HepG2 (cell line): ENCODE measurements at regions not wholly inside any gene's neighbourhood (a gene's known extent, or its start where the extent isn't known, plus 50 kb on each side); places are given as distances from the start of the nearest gene placed in this dataset.

Experiments used
- ATAC-seq: fragments of 200-7000 bp; cut with Tn5 transposase; 3 replicates; pipeline ENCODE4 v1.9.1; 2020; ENCODE audit warnings: mild to moderate bottlenecking, moderate library complexity
- BruUV-seq: library from RNA; stranded (reverse); fragments of 400-500 nt; replicated peaks from 2 replicates; lab custom pipeline; 2021; lab: Mats Ljungman, UMichigan
- CTCF ChIA-PET: fragments of 300-600 bp; formaldehyde crosslinking; extraction: SDS; loops from one replicate; lab custom pipeline; 2021; ENCODE audit warnings: low total read pairs, inconsistent platforms, low intra/inter-chr PET ratio; lab: Yijun Ruan, JAX
- POLR2A ChIA-PET: fragments of 350-600 bp; sonication (Branson Sonifier 250); formaldehyde crosslinking; loops from one replicate; lab custom pipeline; 2020; ENCODE audit warnings: antibody characterized with exemption, inconsistent platforms; lab: Yijun Ruan, JAX
- DNase-seq: peaks from one replicate; pipeline ENCODE4 v3.0.0-alpha.2; 2015; ENCODE audit warnings: low spot score
- FAIRE-seq: peaks from 3 replicates; lab custom pipeline; 2011; peaks lifted over from hg19 to GRCh38; lab: Jason Lieb, UNC
- H2AFZ ChIP-seq: one replicate; pipeline ENCODE4 v1.6.1; 2011; ENCODE audit warnings: low read length, inconsistent platforms
- H3K27ac ChIP-seq: fragments of 300-600 bp; 3 replicates; pipeline ENCODE4 v1.8.0; 2011; ENCODE audit warnings: mixed run types, mild to moderate bottlenecking, mixed read lengths, low read length, inconsistent platforms; ENCODE audit not compliant: insufficient read depth; ENCODE audit errors: extremely low read length
- H3K27me3 ChIP-seq, 2 experiments: fragments of 200-600 bp in 1 of 2; 2 replicates in 1 of 2; 3 replicates in 1 of 2; pipeline versions ENCODE4 v1.6.0 to v1.8.0; 2011; ENCODE audit warnings: low read length in 2 of 2, mild to moderate bottlenecking in 2 of 2, moderate library complexity in 2 of 2, inconsistent platforms in 1 of 2; ENCODE audit not compliant: insufficient read depth in 2 of 2, control insufficient read depth in 1 of 2
- H3K36me3 ChIP-seq, 2 experiments: fragments of 200-600 bp in 1 of 2; replicated peaks in 1 of 2; 2 replicates in 1 of 2; 3 replicates in 1 of 2; pipeline versions ENCODE4 v1.5.1 to v1.8.0; 2011; ENCODE audit warnings: low read length in 2 of 2, inconsistent platforms in 1 of 2; ENCODE audit not compliant: insufficient read depth in 2 of 2, control insufficient read depth in 1 of 2
- H3K4me1 ChIP-seq: 2 replicates; pipeline ENCODE4 v1.5.1; 2012; ENCODE audit warnings: low read length, inconsistent platforms; ENCODE audit not compliant: insufficient read depth
- H3K4me2 ChIP-seq: 2 replicates; pipeline ENCODE4 v1.6.0; 2011; ENCODE audit warnings: low read depth, low read length, inconsistent platforms
- H3K4me3 ChIP-seq, 3 experiments: fragments of 200-600 bp in 1 of 3; sonication (generic), shearing (Covaris generic) in 1 of 3; replicated peaks in 1 of 3; 2 replicates each; pipeline ENCODE4 v1.5.1; 2011 to 2016; ENCODE audit warnings: low read length in 3 of 3, inconsistent platforms in 2 of 3, low read depth in 2 of 3, mild to moderate bottlenecking in 2 of 3, control low read depth in 1 of 3, mixed read lengths in 1 of 3; ENCODE audit not compliant: insufficient read depth in 1 of 3
- H3K79me2 ChIP-seq: one replicate; pipeline ENCODE4 v1.6.1; 2011; ENCODE audit warnings: low read length, inconsistent platforms; ENCODE audit not compliant: insufficient read depth
- H3K9ac ChIP-seq: 2 replicates; pipeline ENCODE4 v1.6.0; 2011; ENCODE audit warnings: mild to moderate bottlenecking, low read depth, low read length, inconsistent platforms; ENCODE audit not compliant: insufficient read depth
- H3K9me3 ChIP-seq: 2 replicates; pipeline ENCODE4 v1.5.1; 2012; ENCODE audit warnings: mild to moderate bottlenecking, low read length
- H4K20me1 ChIP-seq: 2 replicates; pipeline ENCODE4 v1.6.0; 2011; ENCODE audit warnings: inconsistent platforms, mild to moderate bottlenecking, low read length, moderate library complexity; ENCODE audit not compliant: insufficient read depth
- ARID3A ChIP-seq: IDR thresholded peaks from 2 replicates; pipeline ENCODE4 v1.6.1; 2012; ENCODE audit warnings: low read depth, low read length, improper control_type of control experiment
- ATM ChIP-seq: fragments of 450-650 bp; IDR thresholded peaks from 2 replicates; pipeline ENCODE4 v1.7.1; 2017; ENCODE audit warnings: mild to moderate bottlenecking, borderline replicate concordance
- BCLAF1 ChIP-seq: fragments of 450-650 bp; IDR thresholded peaks from 2 replicates; pipeline ENCODE4 v1.6.1; 2017; ENCODE audit warnings: mild to moderate bottlenecking
- CEBPB ChIP-seq: IDR thresholded peaks from 2 replicates; pipeline ENCODE4 v1.6.1; 2011; ENCODE audit warnings: low read depth, low read length, improper control_type of control experiment, borderline replicate concordance
- MAFK ChIP-seq, 2 experiments: IDR thresholded peaks in 1 of 2; conservative IDR thresholded peaks in 1 of 2; 2 replicates each; pipeline ENCODE4 v1.6.1; 2011; ENCODE audit warnings: improper control_type of control experiment in 2 of 2, low read length in 2 of 2
- MAX ChIP-seq: IDR thresholded peaks from 2 replicates; pipeline ENCODE4 v1.6.1; 2012; ENCODE audit warnings: inconsistent platforms
- PHF8 ChIP-seq: sonication (generic); formaldehyde crosslinking; IDR thresholded peaks from 2 replicates; pipeline ENCODE4 v1.5.0; 2020; ENCODE audit warnings: missing genetic modification reagents
- PITX1 ChIP-seq: sonication (generic); formaldehyde crosslinking; IDR thresholded peaks from 2 replicates; pipeline ENCODE4 v1.5.1; 2020; ENCODE audit warnings: mild to moderate bottlenecking, missing genetic modification reagents
- RBAK ChIP-seq: sonication (generic); formaldehyde crosslinking; IDR thresholded peaks from 2 replicates; pipeline ENCODE4 v1.5.1; 2020; ENCODE audit warnings: mild to moderate bottlenecking, missing genetic modification reagents
- RFXAP ChIP-seq: sonication (generic); formaldehyde crosslinking; IDR thresholded peaks from 2 replicates; pipeline ENCODE4 v1.4.0; 2020; ENCODE audit warnings: missing genetic modification reagents, borderline replicate concordance
- SIX1 ChIP-seq: sonication (generic); formaldehyde crosslinking; IDR thresholded peaks from 2 replicates; pipeline ENCODE4 v1.4.0; 2020; ENCODE audit warnings: missing genetic modification reagents, borderline replicate concordance
- SKI ChIP-seq: fragments of 450-650 bp; IDR thresholded peaks from one replicate; pipeline ENCODE4 v1.6.1; 2018; ENCODE audit warnings: mild to moderate bottlenecking; ENCODE audit not compliant: partially characterized antibody
- SMC3 ChIP-seq: IDR thresholded peaks from 2 replicates; pipeline ENCODE4 v1.6.1; 2011; ENCODE audit warnings: low read length, improper control_type of control experiment
- YEATS2 ChIP-seq: sonication (generic); formaldehyde crosslinking; IDR thresholded peaks from 2 replicates; pipeline ENCODE4 v1.4.0; 2020; ENCODE audit warnings: missing genetic modification reagents, borderline replicate concordance
- ZBTB3 ChIP-seq: sonication (generic); formaldehyde crosslinking; IDR thresholded peaks from 2 replicates; pipeline ENCODE4 v1.4.0; 2020; ENCODE audit warnings: low read depth, mild to moderate bottlenecking, moderate library complexity, missing genetic modification reagents, borderline replicate concordance
- ZBTB42 ChIP-seq: sonication (generic); formaldehyde crosslinking; IDR thresholded peaks from 2 replicates; pipeline ENCODE4 v1.5.0; 2020; ENCODE audit warnings: mild to moderate bottlenecking, missing genetic modification reagents
- ZNF124 ChIP-seq: sonication (generic); formaldehyde crosslinking; IDR thresholded peaks from 2 replicates; pipeline ENCODE4 v1.4.0; 2020; ENCODE audit warnings: missing genetic modification reagents
- ZNF253 ChIP-seq: sonication (generic); formaldehyde crosslinking; IDR thresholded peaks from 2 replicates; pipeline ENCODE4 v1.8.0; 2022; ENCODE audit warnings: mild to moderate bottlenecking, missing genetic modification reagents, borderline replicate concordance
- ZNF260 ChIP-seq: sonication (generic); formaldehyde crosslinking; IDR thresholded peaks from 2 replicates; pipeline ENCODE4 v1.4.0; 2020; ENCODE audit warnings: missing genetic modification reagents, low read depth, mild to moderate bottlenecking, borderline replicate concordance
- ZNF83 ChIP-seq: sonication (generic); formaldehyde crosslinking; IDR thresholded peaks from 2 replicates; pipeline ENCODE4 v1.4.0; 2020; ENCODE audit warnings: missing genetic modification reagents, mild to moderate bottlenecking, borderline replicate concordance
- WGBS: methylation state at CpG from one replicate; pipeline ENCODE4 v1.1.6; 2017; ENCODE audit warnings: low lambda C conversion rate; 5-methylcytosine and 5-hydroxymethylcytosine counted together
- in situ Hi-C: cut with HindIII; loops from 2 replicates; pipeline ENCODE4 v1.10.0; 2017; ENCODE audit warnings: low pct_unique_long_range_greater_than_20kb; ENCODE audit not compliant: extremely low pct_ligation_motif_present
- intact Hi-C: fragments of 100-400 bp; cut with micrococcal nuclease; formaldehyde crosslinking; loops from one replicate; pipeline ENCODE4 v1.10.0; 2022; ENCODE audit not compliant: unreplicated experiment

- in situ Hi-C loops (no loop called here), intact Hi-C loops (no loop called here)
- ChIA-PET CTCF (no interaction called here), POLR2A (no interaction called here)
- WGBS, result 12% methylated on average over 3 of the region's 3 CpGs
- no peak for TF ChIP-seq ZBTB42 (CRISPR knock-in tag)
- TF ChIP-seq ATM, result no peak
- TF ChIP-seq ZNF124 (CRISPR knock-in tag), result no peak
- no peak for TF ChIP-seq ARID3A
- no peak for TF ChIP-seq RFXAP
- TF ChIP-seq ZNF253 (CRISPR knock-in tag), result no peak
- TF ChIP-seq ZBTB3 (CRISPR knock-in tag), result no peak
- no peak for TF ChIP-seq BCLAF1
- TF ChIP-seq SKI, result no peak
- TF ChIP-seq SIX1, result no peak
- no peak for TF ChIP-seq PITX1 (CRISPR knock-in tag)
- no peak for TF ChIP-seq MAX
- no peak for TF ChIP-seq YEATS2 (CRISPR knock-in tag)
- no peak for TF ChIP-seq MAFK (conservative IDR thresholded peaks at IDR 0.05 in 1 of 2, IDR thresholded peaks at IDR 0.05 in 1 of 2; ENCODE audit: low read length in 2 of 2)
- TF ChIP-seq ZNF83 (CRISPR knock-in tag), result no peak
- TF ChIP-seq PHF8 (CRISPR knock-in tag), result no peak
- TF ChIP-seq RBAK (CRISPR knock-in tag), result no peak
- TF ChIP-seq CEBPB, result no peak
- no peak for TF ChIP-seq SMC3
- TF ChIP-seq ZNF260 (CRISPR knock-in tag), result no peak
- H3K79me2 ChIP-seq, result no peaks in the 10 kb centered on the region
- no peak overlapping the region for H3K9ac ChIP-seq
- H3K36me3 ChIP-seq, result no peaks in the 10 kb centered on the region
- no peaks in the 10 kb centered on the region for H3K4me1 ChIP-seq
- no peak overlapping the region for H3K4me2 ChIP-seq
- ATAC-seq, result no peak; the same call in 2 of the 3 replicates
- no peak overlapping the region for H3K27ac ChIP-seq
- no peak for FAIRE-seq
- H2AFZ ChIP-seq, result no peak overlapping the region
- peaks cover 0 to 17% of the 10 kb centered on the region in 2 experiments; a peak in 2 of 5 replicates for H3K27me3 ChIP-seq
- H4K20me1 ChIP-seq, result no peaks in the 10 kb centered on the region
- H3K9me3 ChIP-seq, result no peaks in the 10 kb centered on the region
- no peak for DNase-seq
- no peak overlapping the region for H3K4me3 ChIP-seq
- no TSS peak for BruUV-seq
Observed at GRCh38 chr2:37771600-37772088, 100.2 kb upstream of the CDC42EP3 start.
